Activated naive CD8-positive, alpha-beta T cell treated with anti-CD3 and anti-CD28 coated beads for 36 hours (primary cell): ENCODE measurements at regions not wholly inside any gene's neighbourhood (a gene's known extent, or its start where the extent isn't known, plus 50 kb on each side); places are given as distances from the start of the nearest gene placed in this dataset.
"Not testable (repeated sequence)": the region's sequence is repeated elsewhere in the genome, so short reads cannot be mapped to it uniquely, and the experiment has no call there.

ENCODE experiments used
- DNase-seq: peaks from one replicate; pipeline ENCODE4 v3.0.0; 2021
- H3K27ac Mint-ChIP-seq: one replicate; pipeline ENCODE4 v1.8.0; 2022; ENCODE audit warnings: mild to moderate bottlenecking, moderate library complexity, mixed read lengths
- H3K27me3 Mint-ChIP-seq: one replicate; pipeline ENCODE4 v1.8.0; 2022; ENCODE audit warnings: mild to moderate bottlenecking, mixed read lengths
- H3K36me3 Mint-ChIP-seq: one replicate; pipeline ENCODE4 v1.8.0; 2021; ENCODE audit warnings: mild to moderate bottlenecking, mixed read lengths
- H3K4me1 Mint-ChIP-seq: one replicate; pipeline ENCODE4 v1.8.0; 2021; ENCODE audit warnings: mixed read lengths
- H3K4me3 Mint-ChIP-seq: one replicate; pipeline ENCODE4 v1.8.0; 2022; ENCODE audit warnings: mild to moderate bottlenecking, moderate library complexity, mixed read lengths
- H3K9me3 Mint-ChIP-seq: one replicate; pipeline ENCODE4 v1.8.0; 2022; ENCODE audit warnings: mixed read lengths

- H3K36me3 Mint-ChIP-seq = no peaks in the 10 kb centered on the region
- DNase-seq = no peak
- H3K27ac Mint-ChIP-seq = no peak overlapping the region
- H3K9me3 Mint-ChIP-seq = peaks cover 1% of the 10 kb centered on the region
- no peak overlapping the region for H3K4me3 Mint-ChIP-seq
- no peaks in the 10 kb centered on the region for H3K27me3 Mint-ChIP-seq
- H3K4me1 Mint-ChIP-seq = peaks cover 18% of the 10 kb centered on the region
These were observed 185.6 kb upstream of the NR3C1 start for GRCh38 chr5:143588933-143589662.

DNA sequence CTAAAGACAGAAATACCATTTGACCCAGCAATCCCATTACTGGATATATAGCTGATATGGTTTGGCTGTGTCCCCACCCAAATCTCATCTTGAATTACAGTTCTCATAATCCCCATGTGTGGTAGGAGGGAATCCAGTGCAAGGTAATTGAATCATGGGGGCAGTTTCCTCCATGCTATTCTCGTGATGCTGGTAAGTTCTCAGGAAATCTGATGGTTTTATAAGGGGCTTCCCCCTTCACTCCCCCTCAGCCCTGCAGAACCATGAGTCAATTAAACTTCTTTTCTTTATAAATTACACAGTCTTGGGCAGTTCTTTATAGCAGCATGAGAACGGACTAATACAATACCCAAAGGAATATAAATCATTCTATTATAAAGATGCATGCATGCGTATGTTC is 184.6 kb upstream of the NR3C1 start:
- H3K27me3 Mint-ChIP-seq, H3K9me3 Mint-ChIP-seq, DNase-seq, H3K27ac Mint-ChIP-seq, H3K36me3 Mint-ChIP-seq, H3K4me3 Mint-ChIP-seq: not testable (repeated sequence)
- H3K4me1 Mint-ChIP-seq = peaks cover 27% of the 10 kb centered on the region

- Mint-ChIP-seq H3K4me1 (peaks cover 33% of the 10 kb centered on the region), H3K27me3 (no peaks in the 10 kb centered on the region), H3K36me3 (no peaks in the 10 kb centered on the region), H3K4me3 (no peak overlapping the region), H3K27ac (no peak overlapping the region), H3K9me3 (peaks cover 1% of the 10 kb centered on the region)
- DNase-seq = no peak
These were observed 183.4 kb upstream of the NR3C1 start for GRCh38 chr5:143586781-143587362.

DNA sequence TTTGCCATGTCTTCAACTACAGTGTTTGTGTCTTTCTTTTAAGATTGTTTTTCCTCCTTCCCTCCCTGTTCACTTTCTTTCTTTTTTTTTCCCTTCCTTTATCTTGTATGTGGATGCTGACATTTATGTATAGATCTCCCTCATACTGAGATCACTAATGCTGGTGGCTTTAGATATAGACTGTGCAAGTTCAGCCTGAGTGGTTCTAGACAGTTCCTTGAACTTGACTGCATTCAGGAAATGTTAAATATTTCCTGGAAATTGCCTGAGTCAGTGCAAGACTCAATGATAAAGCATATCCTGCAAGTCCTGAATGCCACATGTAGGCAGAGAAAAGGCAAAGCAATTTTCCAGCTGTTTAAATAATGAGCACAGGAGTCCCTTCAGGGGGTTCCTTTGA is 182.5 kb upstream of the NR3C1 start:
- H3K27me3 Mint-ChIP-seq = no peaks in the 10 kb centered on the region
- peaks cover 33% of the 10 kb centered on the region for H3K4me1 Mint-ChIP-seq
- H3K27ac Mint-ChIP-seq = peak overlapping the region; percentile 51
- peaks cover 1% of the 10 kb centered on the region for H3K9me3 Mint-ChIP-seq
- H3K4me3 Mint-ChIP-seq = no peak overlapping the region
- no peak for DNase-seq
- H3K36me3 Mint-ChIP-seq = no peaks in the 10 kb centered on the region

DNA sequence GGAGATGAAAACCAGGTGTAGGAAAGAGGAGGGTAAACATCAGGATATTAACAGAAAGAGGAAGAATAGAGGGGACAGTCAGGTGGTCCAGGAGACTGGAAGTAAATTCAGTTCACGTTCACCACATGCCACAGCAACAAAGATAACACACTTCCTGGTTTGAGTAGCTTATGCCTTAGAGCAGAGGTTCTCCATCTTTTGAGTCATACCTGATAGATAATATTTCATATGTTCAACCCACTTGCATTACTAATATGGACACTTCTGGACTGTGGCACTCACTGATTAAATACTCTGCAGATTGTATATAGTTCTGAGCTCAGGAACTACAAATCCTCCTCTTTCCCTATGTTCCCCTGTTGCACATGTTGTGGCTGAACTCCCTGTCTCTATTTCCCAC is 179.9 kb upstream of the NR3C1 start:
- no peak for DNase-seq
- no peaks in the 10 kb centered on the region for H3K27me3 Mint-ChIP-seq
- no peak overlapping the region for H3K27ac Mint-ChIP-seq
- peaks cover 25% of the 10 kb centered on the region for H3K4me1 Mint-ChIP-seq
- H3K36me3 Mint-ChIP-seq = no peaks in the 10 kb centered on the region
- no peak overlapping the region for H3K4me3 Mint-ChIP-seq
- H3K9me3 Mint-ChIP-seq = no peaks in the 10 kb centered on the region

DNA sequence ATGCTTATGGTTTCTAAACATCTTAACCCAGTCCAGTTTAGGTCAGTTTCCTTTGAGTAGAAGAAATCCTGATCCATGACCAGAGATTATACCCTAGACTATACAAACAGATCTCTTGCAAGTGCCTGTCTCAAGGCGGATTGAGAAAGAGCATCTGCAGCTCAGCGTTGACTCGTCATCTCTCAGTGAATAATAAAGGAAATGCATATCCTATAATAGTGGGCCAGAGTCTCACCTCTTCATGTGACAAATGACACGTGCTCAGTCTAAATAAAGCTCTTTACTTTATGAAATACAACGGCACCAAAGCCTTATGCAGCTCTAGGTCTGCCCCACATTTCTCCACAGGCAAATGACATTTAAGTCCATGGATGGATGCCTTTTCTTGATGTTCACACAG is 179.4 kb upstream of the NR3C1 start:
- Mint-ChIP-seq H3K9me3 (no peaks in the 10 kb centered on the region), H3K36me3 (no peaks in the 10 kb centered on the region)

DNA sequence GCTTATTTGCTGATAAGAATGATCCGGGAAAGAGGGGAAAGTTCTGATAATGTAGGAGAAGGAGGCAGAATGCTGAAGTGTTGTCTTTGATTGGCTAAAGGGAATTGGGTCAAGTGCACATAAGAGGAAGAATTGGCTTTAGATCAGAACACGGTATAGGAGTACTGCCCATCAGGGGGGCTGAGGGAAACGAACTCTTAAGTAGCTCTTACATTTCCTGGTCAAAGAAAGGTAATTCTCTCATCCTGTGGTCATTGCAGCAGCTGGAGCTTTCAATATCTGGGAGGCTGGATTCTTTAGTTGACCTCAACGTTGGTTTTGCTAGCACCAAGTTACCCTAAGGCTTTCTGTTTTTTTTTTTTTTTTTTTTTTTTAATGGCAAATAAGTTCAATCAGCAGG is 178.7 kb upstream of the NR3C1 start:
- H3K27me3 Mint-ChIP-seq = no peaks in the 10 kb centered on the region
- no peak for DNase-seq
- H3K4me1 Mint-ChIP-seq = peaks cover 22% of the 10 kb centered on the region
- H3K9me3 Mint-ChIP-seq = no peaks in the 10 kb centered on the region
- H3K36me3 Mint-ChIP-seq = no peaks in the 10 kb centered on the region
- H3K27ac Mint-ChIP-seq = no peak overlapping the region
- H3K4me3 Mint-ChIP-seq = no peak overlapping the region

More for the DNA sequence above, 179.4 kb upstream of the NR3C1 start:
- DNase-seq = no peak
- Mint-ChIP-seq H3K4me3 (no peak overlapping the region), H3K27ac (no peak overlapping the region), H3K4me1 (peaks cover 22% of the 10 kb centered on the region), H3K27me3 (no peaks in the 10 kb centered on the region)

GRCh38 chr5:143581649-143582048 is 178.2 kb upstream of the NR3C1 start:
- Mint-ChIP-seq H3K9me3 (no peaks in the 10 kb centered on the region), H3K36me3 (no peaks in the 10 kb centered on the region), H3K27me3 (no peaks in the 10 kb centered on the region), H3K4me3 (no peak overlapping the region), H3K27ac (no peak overlapping the region), H3K4me1 (peaks cover 22% of the 10 kb centered on the region)
- DNase-seq = no peak

GRCh38 chr5:143581147-143581546 is 177.7 kb upstream of the NR3C1 start:
- H3K27ac Mint-ChIP-seq = no peak overlapping the region
- no peaks in the 10 kb centered on the region for H3K36me3 Mint-ChIP-seq
- DNase-seq = no peak
- H3K4me1 Mint-ChIP-seq = peaks cover 20% of the 10 kb centered on the region
- no peaks in the 10 kb centered on the region for H3K27me3 Mint-ChIP-seq
- H3K9me3 Mint-ChIP-seq = no peaks in the 10 kb centered on the region
- no peak overlapping the region for H3K4me3 Mint-ChIP-seq

DNA sequence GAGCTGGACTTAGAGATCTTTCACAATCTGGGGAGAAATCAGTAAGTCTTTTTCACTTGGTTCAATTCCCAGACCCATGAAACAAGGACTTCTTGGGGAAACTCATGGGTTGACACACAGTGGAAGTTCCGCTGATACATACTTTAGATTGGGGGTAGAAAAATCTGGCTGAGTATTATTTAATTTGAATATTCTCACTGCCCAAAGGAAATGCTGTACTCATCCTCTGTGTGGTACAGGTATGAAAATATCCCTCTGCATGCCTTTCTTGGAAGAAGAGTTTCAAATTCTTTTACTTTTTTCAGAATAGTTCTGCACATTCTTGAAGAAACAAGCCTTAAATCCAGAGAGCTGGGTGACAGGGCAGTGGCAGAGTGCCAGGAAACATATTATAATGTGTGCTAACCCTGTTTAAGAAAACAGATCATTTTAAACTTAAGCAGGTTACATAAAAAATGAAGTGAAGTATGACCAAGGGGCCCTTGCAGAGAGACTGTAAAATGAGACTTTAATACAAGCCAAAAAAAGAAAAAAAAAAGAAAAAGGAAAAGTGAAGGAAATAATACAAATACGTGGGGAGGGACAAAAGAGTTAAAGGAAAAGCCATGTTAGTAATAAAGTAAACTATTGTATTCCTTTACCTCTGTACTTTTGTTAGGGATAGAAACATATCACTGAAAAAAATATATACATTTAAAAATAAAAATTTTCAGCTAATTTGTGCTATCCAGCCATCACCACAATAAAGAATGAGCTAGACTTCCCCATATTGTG is 173.4 kb upstream of the NR3C1 start:
- H3K4me3 Mint-ChIP-seq = no peak overlapping the region
- no peaks in the 10 kb centered on the region for H3K4me1 Mint-ChIP-seq
- H3K27me3 Mint-ChIP-seq = no peaks in the 10 kb centered on the region
- H3K27ac Mint-ChIP-seq = no peak overlapping the region
- H3K36me3 Mint-ChIP-seq = no peaks in the 10 kb centered on the region
- H3K9me3 Mint-ChIP-seq = no peaks in the 10 kb centered on the region
- no peak for DNase-seq

GRCh38 chr5:143575286-143575685 is 171.8 kb upstream of the NR3C1 start:
- no peaks in the 10 kb centered on the region for H3K9me3 Mint-ChIP-seq
- no peak overlapping the region for H3K27ac Mint-ChIP-seq
- no peaks in the 10 kb centered on the region for H3K36me3 Mint-ChIP-seq
- no peak overlapping the region for H3K4me3 Mint-ChIP-seq
- DNase-seq = no peak
- no peaks in the 10 kb centered on the region for H3K27me3 Mint-ChIP-seq
- no peaks in the 10 kb centered on the region for H3K4me1 Mint-ChIP-seq

DNA sequence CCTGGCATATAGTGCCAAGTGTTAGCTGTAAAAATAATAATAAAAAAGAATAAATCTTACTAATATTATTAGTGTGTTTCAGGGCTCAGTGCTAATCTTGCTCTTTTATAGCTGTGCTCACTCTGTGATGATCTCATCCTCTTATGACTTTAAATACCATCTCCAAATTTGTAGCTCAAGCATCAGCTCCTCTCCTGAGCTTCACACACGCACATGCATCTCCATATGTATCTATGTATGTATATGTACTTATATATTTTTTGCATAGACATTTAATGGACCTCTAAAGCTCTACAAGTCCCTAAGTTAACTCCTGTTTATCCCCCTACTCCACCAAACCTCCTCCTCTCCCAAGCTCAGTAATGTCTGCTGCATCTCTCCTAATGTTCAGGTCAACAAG is 170.8 kb upstream of the NR3C1 start:
- no peak overlapping the region for H3K27ac Mint-ChIP-seq
- DNase-seq = no peak
- no peaks in the 10 kb centered on the region for H3K9me3 Mint-ChIP-seq
- H3K4me3 Mint-ChIP-seq = no peak overlapping the region
- no peaks in the 10 kb centered on the region for H3K27me3 Mint-ChIP-seq
- no peaks in the 10 kb centered on the region for H3K4me1 Mint-ChIP-seq
- H3K36me3 Mint-ChIP-seq = no peaks in the 10 kb centered on the region

GRCh38 chr5:143573568-143574170 is 170.2 kb upstream of the NR3C1 start:
- Mint-ChIP-seq H3K27me3 (no peaks in the 10 kb centered on the region), H3K4me3 (no peak overlapping the region), H3K4me1 (no peaks in the 10 kb centered on the region), H3K9me3 (no peaks in the 10 kb centered on the region), H3K36me3 (no peaks in the 10 kb centered on the region), H3K27ac (no peak overlapping the region)
- DNase-seq = no peak

DNA sequence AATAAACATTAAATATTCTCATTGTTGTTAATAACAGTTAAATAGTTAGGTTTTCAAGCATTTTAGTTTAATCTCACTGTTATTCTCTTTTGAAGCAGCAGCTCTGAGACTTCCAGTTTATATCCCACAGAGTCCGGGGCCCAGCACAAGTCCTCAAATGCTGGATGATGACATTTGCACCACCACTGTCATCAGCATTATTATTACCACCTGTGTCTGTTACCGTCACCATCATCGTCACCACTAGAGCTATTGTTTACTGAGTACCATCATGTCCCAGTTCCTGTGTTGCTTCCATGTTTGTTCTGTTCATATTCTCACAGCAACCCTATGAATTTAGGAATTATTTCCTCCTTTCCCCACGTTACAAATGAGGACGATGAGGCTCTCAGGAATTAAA is 169.2 kb upstream of the NR3C1 start:
- DNase-seq = no peak
- Mint-ChIP-seq H3K27me3 (no peaks in the 10 kb centered on the region), H3K4me1 (no peaks in the 10 kb centered on the region), H3K9me3 (no peaks in the 10 kb centered on the region), H3K27ac (no peak overlapping the region), H3K36me3 (no peaks in the 10 kb centered on the region), H3K4me3 (no peak overlapping the region)
